ENCODE measurements at regions not wholly inside any gene's neighbourhood (a gene's known extent, or its start where the extent isn't known, plus 50 kb on each side); places are given as distances from the start of the nearest gene placed in this dataset.
A peak's percentile ranks its signal among the peaks of the same experiment; 100 is the strongest.

DNA sequence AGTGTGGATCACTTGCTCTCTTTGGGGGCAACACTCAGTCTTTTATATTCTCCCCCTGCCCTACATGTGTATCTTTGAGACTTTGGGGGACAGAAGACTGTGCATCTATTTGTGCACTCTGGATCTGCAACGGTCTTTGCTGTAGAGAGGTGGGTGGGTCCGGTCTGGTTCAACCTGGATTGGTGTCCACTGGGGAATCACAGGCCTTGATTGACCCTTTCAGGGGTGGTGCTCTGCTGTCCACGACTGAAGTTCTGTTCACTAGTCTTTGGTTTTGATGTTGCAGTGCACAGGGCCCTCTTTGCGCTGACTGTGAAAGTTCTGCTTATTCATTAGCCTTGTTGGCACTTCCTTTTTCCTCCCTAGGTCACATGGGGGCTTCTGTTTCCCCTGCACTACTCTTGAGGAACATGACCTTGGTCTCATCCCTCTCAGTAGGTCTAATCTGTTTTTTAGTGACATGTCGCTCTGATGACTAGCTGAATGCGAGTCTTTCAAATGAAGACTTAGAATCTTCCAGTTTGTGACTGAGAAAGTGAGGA is 284.2 kb downstream of the SV2B start:
- TF ChIP-seq, protein P1, sequence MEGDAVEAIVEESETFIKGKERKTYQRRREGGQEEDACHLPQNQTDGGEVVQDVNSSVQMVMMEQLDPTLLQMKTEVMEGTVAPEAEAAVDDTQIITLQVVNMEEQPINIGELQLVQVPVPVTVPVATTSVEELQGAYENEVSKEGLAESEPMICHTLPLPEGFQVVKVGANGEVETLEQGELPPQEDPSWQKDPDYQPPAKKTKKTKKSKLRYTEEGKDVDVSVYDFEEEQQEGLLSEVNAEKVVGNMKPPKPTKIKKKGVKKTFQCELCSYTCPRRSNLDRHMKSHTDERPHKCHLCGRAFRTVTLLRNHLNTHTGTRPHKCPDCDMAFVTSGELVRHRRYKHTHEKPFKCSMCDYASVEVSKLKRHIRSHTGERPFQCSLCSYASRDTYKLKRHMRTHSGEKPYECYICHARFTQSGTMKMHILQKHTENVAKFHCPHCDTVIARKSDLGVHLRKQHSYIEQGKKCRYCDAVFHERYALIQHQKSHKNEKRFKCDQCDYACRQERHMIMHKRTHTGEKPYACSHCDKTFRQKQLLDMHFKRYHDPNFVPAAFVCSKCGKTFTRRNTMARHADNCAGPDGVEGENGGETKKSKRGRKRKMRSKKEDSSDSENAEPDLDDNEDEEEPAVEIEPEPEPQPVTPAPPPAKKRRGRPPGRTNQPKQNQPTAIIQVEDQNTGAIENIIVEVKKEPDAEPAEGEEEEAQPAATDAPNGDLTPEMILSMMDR (IDR thresholded peaks at IDR 0.05; ENCODE audit: low read depth, low read length) = no peak
- TF ChIP-seq MYC (IDR thresholded peaks at IDR 0.05; ENCODE audit: low read depth, low read length) (no peak), POLR2A (IDR thresholded peaks at IDR 0.05; ENCODE audit: extremely low read depth, insufficient read length) (no peak)
- TF ChIP-seq, protein P2, sequence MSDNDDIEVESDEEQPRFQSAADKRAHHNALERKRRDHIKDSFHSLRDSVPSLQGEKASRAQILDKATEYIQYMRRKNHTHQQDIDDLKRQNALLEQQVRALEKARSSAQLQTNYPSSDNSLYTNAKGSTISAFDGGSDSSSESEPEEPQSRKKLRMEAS (IDR thresholded peaks at IDR 0.05; ENCODE audit: low read depth, low read length) = 0 out of 2 replicates have a peak, but pooled peaks have one; percentile 13

Data from NB4 (cell line).